ENCODE measurements at regions not wholly inside any gene's neighbourhood (a gene's known extent, or its start where the extent isn't known, plus 50 kb on each side); places are given as distances from the start of the nearest gene placed in this dataset.

DNA sequence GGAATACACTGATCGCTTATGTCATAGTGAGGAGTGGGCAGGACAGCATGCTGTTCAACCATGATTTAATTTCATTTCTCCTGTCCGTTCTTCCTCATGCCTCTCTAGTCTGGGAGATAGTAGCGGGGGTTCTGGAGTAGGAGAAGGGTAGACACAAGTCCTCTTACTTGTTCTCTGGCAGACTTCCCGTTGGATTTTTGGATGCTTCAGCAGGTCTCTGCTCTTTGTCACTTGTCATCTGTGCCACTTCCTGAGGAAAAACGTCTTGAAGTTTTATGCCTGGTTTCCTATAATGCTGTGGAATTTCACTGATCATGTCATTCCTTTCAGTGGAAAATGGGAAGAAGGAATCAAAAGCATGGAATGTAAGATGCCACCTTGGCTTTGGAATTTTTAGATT, 154.7 kb downstream of the GATB start:
- Histone ChIP-seq H3K27ac (no peak overlapping the region), H3K27me3 (no peaks in the 10 kb centered on the region), H3K9me3 (no peaks in the 10 kb centered on the region), H3K4me1 (no peaks in the 10 kb centered on the region), H3K36me3 (no peaks in the 10 kb centered on the region), H3K4me3 (no peak overlapping the region)
- intact Hi-C loops (cut with DNase I; ENCODE audit: low total_unique reads), result no loop called here
- TF ChIP-seq, protein P1, sequence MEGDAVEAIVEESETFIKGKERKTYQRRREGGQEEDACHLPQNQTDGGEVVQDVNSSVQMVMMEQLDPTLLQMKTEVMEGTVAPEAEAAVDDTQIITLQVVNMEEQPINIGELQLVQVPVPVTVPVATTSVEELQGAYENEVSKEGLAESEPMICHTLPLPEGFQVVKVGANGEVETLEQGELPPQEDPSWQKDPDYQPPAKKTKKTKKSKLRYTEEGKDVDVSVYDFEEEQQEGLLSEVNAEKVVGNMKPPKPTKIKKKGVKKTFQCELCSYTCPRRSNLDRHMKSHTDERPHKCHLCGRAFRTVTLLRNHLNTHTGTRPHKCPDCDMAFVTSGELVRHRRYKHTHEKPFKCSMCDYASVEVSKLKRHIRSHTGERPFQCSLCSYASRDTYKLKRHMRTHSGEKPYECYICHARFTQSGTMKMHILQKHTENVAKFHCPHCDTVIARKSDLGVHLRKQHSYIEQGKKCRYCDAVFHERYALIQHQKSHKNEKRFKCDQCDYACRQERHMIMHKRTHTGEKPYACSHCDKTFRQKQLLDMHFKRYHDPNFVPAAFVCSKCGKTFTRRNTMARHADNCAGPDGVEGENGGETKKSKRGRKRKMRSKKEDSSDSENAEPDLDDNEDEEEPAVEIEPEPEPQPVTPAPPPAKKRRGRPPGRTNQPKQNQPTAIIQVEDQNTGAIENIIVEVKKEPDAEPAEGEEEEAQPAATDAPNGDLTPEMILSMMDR (IDR thresholded peaks at IDR 0.05), result no peak
- DNase-seq, result no peak

- intact Hi-C loops (cut with DNase I; ENCODE audit: low total_unique reads), result no loop called here
- no peak for DNase-seq
- no peaks in the 10 kb centered on the region for H3K4me1 ChIP-seq
Measured at GRCh38 chr4:151610229-151610628, 150.6 kb downstream of the GATB start.

DNA sequence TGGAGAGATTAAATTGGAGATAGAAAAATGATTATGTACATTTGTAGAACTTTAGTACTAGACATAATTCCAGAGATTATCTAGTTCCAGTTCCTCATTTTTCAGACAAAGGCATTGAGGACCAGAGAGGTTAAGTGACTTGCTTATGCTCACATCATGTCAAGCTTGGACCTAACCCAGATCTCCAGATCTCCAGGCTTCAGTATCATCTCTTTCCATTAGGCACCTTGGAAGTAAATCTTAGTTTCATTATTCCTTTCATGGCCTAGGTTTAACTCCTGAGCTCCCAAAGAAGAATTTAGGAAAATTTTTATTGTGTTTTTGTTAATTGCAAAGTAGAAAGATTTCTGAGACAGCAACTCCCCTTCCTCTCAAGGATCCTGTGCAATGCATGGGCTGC, 148.8 kb downstream of the GATB start:
- DNase-seq, result no peak
- Histone ChIP-seq H3K27ac (no peak overlapping the region), H3K4me3 (no peak overlapping the region), H3K4me1 (no peaks in the 10 kb centered on the region), H3K36me3 (no peaks in the 10 kb centered on the region), H3K9me3 (no peaks in the 10 kb centered on the region), H3K27me3 (no peaks in the 10 kb centered on the region)
- no peak for TF ChIP-seq POLR2A (IDR thresholded peaks at IDR 0.05)
- TF ChIP-seq, protein P1 (IDR thresholded peaks at IDR 0.05), result no peak
- intact Hi-C loops (cut with DNase I; ENCODE audit: low total_unique reads), result no loop called here

More at GRCh38 chr4:151610229-151610628, 150.6 kb downstream of the GATB start:
- H3K27me3 ChIP-seq, result no peaks in the 10 kb centered on the region
- H3K9me3 ChIP-seq, result no peaks in the 10 kb centered on the region
- H3K4me3 ChIP-seq, result no peak overlapping the region
- no peak for TF ChIP-seq POLR2A (IDR thresholded peaks at IDR 0.05)
- TF ChIP-seq, protein P1 (IDR thresholded peaks at IDR 0.05), result no peak
- H3K36me3 ChIP-seq, result no peaks in the 10 kb centered on the region
- no peak overlapping the region for H3K27ac ChIP-seq

- H3K36me3 ChIP-seq, result no peaks in the 10 kb centered on the region
- DNase-seq, result no peak
- H3K27ac ChIP-seq, result no peak overlapping the region
- no peak overlapping the region for H3K4me3 ChIP-seq
- intact Hi-C loops (cut with DNase I; ENCODE audit: low total_unique reads), result no loop called here
- H3K9me3 ChIP-seq, result no peaks in the 10 kb centered on the region
- no peaks in the 10 kb centered on the region for H3K27me3 ChIP-seq
- TF ChIP-seq, protein P1 (IDR thresholded peaks at IDR 0.05), result no peak
- TF ChIP-seq POLR2A (IDR thresholded peaks at IDR 0.05), result no peak
- H3K4me1 ChIP-seq, result no peaks in the 10 kb centered on the region
Measured at GRCh38 chr4:151613290-151613689, 147.5 kb downstream of the GATB start.

GRCh38 chr4:151614561-151614960, 146.2 kb downstream of the GATB start:
- intact Hi-C loops (cut with DNase I; ENCODE audit: low total_unique reads), result no loop called here
- TF ChIP-seq, protein P1 (IDR thresholded peaks at IDR 0.05), result no peak
- TF ChIP-seq POLR2A (IDR thresholded peaks at IDR 0.05), result no peak

More at GRCh38 chr4:151614561-151614960, 146.2 kb downstream of the GATB start:
- DNase-seq, result no peak
- no peaks in the 10 kb centered on the region for H3K4me1 ChIP-seq
- H3K4me3 ChIP-seq, result no peak overlapping the region
- no peaks in the 10 kb centered on the region for H3K27me3 ChIP-seq
- no peak overlapping the region for H3K27ac ChIP-seq
- no peaks in the 10 kb centered on the region for H3K9me3 ChIP-seq
- H3K36me3 ChIP-seq, result no peaks in the 10 kb centered on the region
